ENCODE measurements at regions not wholly inside any gene's neighbourhood (a gene's known extent, or its start where the extent isn't known, plus 50 kb on each side); places are given as distances from the start of the nearest gene placed in this dataset.

DNA sequence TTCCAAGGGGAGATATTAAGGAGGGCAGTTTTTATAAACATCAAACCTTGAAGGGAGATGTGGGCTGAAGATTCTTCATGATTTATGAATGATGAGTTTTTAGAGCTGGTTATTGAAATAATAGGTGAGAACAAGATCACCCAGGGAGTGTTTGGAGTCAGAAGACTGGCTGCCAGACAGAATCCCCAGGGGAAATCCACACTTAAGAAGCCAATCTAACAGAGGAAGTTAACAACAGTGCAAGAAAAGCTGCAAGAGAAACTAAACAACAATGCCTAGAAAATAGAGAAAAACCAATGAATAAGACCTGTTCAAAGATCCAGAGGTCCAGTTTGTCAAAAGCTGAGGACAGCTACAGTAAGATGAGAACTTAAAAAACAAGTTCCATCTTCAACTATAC is 167.9 kb upstream of the MAN1A1 start:
- TF ChIP-seq, protein P1, sequence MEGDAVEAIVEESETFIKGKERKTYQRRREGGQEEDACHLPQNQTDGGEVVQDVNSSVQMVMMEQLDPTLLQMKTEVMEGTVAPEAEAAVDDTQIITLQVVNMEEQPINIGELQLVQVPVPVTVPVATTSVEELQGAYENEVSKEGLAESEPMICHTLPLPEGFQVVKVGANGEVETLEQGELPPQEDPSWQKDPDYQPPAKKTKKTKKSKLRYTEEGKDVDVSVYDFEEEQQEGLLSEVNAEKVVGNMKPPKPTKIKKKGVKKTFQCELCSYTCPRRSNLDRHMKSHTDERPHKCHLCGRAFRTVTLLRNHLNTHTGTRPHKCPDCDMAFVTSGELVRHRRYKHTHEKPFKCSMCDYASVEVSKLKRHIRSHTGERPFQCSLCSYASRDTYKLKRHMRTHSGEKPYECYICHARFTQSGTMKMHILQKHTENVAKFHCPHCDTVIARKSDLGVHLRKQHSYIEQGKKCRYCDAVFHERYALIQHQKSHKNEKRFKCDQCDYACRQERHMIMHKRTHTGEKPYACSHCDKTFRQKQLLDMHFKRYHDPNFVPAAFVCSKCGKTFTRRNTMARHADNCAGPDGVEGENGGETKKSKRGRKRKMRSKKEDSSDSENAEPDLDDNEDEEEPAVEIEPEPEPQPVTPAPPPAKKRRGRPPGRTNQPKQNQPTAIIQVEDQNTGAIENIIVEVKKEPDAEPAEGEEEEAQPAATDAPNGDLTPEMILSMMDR (IDR thresholded peaks at IDR 0.05; ENCODE audit: insufficient read depth, low read length, missing control alignments): no peak
- H3K4me3 ChIP-seq (ENCODE audit: low read depth, low read length): no peak overlapping the region
- CTCF ChIA-PET: no interaction called here
- DNase-seq (ENCODE audit: low read depth, low spot score): no peak
- POLR2A ChIA-PET: no interaction called here

DNA sequence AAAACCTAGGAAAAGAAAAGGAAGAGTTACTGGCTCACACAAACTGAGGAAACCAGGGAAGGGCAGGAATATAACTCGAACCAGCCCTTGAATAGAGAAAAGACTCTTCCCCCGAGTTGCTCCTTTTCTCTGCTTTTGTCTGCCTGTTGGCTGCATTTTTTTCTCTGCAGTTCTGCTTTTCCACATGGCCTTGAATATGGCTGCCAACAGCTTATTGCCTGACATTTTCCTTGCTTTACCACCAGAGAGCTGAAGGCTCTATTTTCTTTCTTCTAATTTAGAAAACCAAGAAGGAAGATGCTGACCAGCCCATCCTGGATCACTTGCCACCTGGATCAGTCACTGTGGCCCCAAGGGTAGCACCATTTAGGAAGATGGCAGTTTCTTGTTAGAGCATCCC is 164.8 kb upstream of the MAN1A1 start:
- POLR2A ChIA-PET: no interaction called here

DNA sequence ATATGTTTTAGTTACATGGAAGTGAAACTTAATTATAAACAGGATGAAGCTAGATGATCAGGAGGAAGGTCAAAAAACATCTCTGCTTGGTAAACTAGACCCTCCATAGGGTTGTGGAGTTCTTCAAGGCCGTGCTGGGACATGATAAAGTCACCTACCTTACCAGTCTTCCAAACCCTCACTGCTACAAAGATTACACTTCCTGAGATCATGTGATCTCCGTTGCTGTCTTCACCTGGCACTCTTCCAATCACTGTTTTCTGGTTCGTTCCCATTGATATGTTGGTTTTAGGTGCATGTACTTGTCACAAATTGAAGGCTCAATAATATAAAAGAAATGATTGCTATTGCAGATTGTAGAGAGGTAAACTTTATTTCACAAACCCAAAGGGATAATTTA is 161.5 kb upstream of the MAN1A1 start:
- DNase-seq (ENCODE audit: low read depth, low spot score): no peak
- H3K4me3 ChIP-seq (ENCODE audit: low read depth, low read length): no peak overlapping the region
- POLR2A ChIA-PET: no interaction called here
- TF ChIP-seq, protein P1 (IDR thresholded peaks at IDR 0.05; ENCODE audit: insufficient read depth, low read length, missing control alignments): no peak
- CTCF ChIA-PET: no interaction called here

More for the DNA sequence above, 164.8 kb upstream of the MAN1A1 start:
- TF ChIP-seq, protein P1 (IDR thresholded peaks at IDR 0.05; ENCODE audit: insufficient read depth, low read length, missing control alignments): no peak
- CTCF ChIA-PET: interaction anchor here (1.0 kb wide), 1 partner anchor 10 kb away, joined by 3 read pairs; no protein-coding TSS in a partner anchor
- no peak overlapping the region for H3K4me3 ChIP-seq (ENCODE audit: low read depth, low read length)
- DNase-seq (ENCODE audit: low read depth, low spot score): no peak

DNA sequence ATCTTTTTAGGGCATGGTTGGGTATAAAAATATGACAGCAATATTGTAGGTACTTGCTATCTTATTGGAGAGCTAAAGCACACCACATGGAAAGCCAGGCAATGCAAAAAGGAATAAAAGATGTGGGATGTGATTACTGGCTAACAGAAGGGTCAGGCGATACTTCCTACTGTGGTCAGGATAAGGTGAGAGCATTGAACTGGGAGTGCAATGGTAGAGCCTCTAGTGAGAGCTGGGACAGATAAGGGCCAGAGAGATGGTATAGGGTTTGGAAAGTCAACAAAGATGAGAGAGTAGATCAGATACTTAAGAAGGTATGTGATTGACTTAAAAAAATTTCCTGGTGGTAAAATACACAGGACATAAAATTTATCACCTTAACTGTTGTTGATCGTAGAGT is 160.7 kb upstream of the MAN1A1 start:
- POLR2A ChIA-PET: no interaction called here
- TF ChIP-seq, protein P1 (IDR thresholded peaks at IDR 0.05; ENCODE audit: insufficient read depth, low read length, missing control alignments): no peak
- DNase-seq (ENCODE audit: low read depth, low spot score): no peak
- CTCF ChIA-PET: no interaction called here
- no peak overlapping the region for H3K4me3 ChIP-seq (ENCODE audit: low read depth, low read length)

DNA sequence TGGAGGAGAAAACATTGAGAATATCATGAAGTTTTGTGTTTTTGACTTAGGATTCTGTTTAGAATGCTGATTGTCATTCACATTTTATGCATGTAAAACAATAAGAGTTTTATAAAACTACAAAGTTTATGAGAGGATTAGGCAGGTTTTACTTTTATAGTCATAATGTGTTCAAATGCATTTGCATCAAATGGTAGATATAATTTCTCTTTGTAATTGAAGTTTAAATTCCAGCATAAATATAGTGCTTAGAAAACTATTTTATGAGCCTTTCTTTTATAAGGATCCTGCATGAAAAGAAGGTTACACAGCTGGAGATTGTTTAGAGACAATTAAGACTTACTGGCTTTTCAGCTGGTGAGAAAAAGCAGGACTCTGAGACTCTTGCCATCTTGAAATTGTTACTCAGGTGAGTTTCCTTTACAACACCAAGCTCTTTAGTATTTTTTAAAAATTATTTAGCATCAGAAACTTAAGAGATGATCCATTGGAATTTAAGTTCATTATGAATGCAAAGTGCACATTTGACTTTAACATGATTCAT is 157.1 kb upstream of the MAN1A1 start:
- ChIA-PET POLR2A (no interaction called here), CTCF (no interaction called here)
- H3K4me3 ChIP-seq (ENCODE audit: low read depth, low read length): no peak overlapping the region
- TF ChIP-seq, protein P1 (IDR thresholded peaks at IDR 0.05; ENCODE audit: insufficient read depth, low read length, missing control alignments): no peak
- no peak for DNase-seq (ENCODE audit: low read depth, low spot score)

DNA sequence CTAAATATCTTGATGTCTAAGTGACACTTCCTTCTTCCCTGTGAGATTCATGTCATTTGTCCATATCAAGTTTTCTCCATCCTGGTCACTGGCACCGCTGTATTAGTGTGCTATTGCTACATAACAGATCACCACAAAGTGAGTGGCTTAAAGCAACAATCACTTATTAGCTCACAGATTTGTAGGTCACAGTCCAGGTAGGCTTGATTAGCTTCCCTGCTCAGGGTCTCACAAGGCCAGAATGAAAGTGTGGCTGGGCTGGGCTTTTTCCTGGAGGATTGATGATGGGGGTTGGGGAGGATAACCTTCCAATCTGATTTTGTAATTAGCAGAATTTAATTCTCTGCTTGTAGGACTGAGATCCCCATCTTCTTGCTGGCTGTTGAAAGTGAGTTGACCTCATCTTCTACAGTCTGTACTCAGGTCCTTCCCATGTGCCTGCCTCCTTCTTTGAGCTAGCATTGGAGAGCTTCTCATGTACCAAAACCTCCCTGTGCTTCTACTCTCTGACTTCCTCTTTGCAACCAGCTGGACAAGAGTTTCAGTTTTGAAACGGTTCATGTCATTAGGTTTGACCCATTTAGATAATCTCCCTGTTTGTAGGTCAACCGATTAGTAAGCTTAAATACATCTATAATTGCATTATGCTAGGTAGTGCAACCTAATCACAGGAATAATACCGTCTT is 152.4 kb upstream of the MAN1A1 start:
- H3K4me3 ChIP-seq (ENCODE audit: low read depth, low read length): no peak overlapping the region
- TF ChIP-seq, protein P1 (IDR thresholded peaks at IDR 0.05; ENCODE audit: insufficient read depth, low read length, missing control alignments): no peak
- no peak for DNase-seq (ENCODE audit: low read depth, low spot score)
- ChIA-PET CTCF (interaction anchor here (1.6 kb wide), 1 partner anchor 13 kb away, joined by 3 read pairs; no protein-coding TSS in a partner anchor), POLR2A (no interaction called here)

Data from AG04449 (cell line).